HG03354 (cell line): ENCODE measurements at regions not wholly inside any gene's neighbourhood (a gene's known extent, or its start where the extent isn't known, plus 50 kb on each side); places are given as distances from the start of the nearest gene placed in this dataset.

Source experiments
- ATAC-seq: cut with Tn5 transposase; IDR thresholded peaks from one replicate; pipeline ENCODE4 v1.9.1; 2021; ENCODE audit warnings: mild to moderate bottlenecking; ENCODE audit not compliant: unreplicated experiment, poor library complexity, severe bottlenecking

DNA sequence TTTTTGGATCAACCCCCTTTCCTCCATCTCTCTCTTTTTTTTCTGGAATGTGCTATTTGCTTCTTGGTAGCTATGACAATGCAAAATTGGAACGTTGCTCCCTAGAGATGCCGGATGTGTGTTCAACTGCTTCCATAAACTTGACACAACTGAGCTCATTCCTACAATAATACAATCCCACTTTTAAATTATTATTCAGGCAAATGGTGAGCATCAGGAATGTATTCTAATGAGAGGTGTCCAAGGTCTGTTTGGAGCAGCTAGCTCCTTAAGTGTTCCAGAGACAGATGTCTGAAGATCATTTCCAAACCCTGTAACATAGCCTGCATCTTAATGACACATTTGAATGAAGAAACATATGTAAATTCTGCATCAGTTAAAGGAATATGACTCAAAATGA lies 518.4 kb downstream of the TAF11L14 start:
- no peak for ATAC-seq

DNA sequence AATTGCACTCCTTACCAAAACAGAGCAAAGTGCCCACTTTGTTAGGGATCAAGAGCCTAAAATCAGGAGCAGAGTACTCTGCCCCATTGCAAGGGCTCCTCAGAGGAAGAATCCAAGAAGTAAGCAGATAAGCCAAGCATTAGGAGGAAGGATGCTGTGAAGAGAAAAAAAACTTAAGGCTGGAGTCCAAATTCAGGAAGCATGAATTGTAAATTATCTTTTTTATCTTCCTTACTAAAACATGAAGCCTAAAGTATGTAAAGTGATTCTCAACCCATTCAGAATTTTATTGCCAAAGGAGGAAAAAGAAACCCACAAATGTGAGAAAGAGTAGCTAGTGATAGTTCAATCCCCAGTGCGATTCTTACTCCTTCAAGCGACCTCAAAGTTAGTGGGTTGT lies 523.9 kb downstream of the TAF11L14 start:
- no peak for ATAC-seq

DNA sequence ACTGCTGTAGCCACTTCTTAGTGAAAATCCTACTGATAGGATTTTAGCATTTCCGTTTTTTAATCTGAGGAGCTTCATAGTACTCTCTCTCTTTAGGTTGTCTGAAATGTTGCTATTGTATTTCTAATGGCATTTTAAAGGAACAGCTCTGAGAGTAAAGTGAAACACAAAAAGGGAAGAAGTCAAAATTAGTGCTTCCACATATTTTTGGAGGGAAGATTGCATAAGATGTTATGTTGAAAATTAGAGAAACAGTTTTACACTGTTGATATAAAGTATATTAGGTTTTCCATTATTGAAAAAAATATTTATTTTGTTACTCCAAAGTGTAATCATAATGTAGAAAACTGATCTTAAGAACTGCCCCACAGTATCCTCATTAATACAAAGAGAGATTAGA lies 525.1 kb downstream of the TAF11L14 start:
- ATAC-seq, result no peak

DNA sequence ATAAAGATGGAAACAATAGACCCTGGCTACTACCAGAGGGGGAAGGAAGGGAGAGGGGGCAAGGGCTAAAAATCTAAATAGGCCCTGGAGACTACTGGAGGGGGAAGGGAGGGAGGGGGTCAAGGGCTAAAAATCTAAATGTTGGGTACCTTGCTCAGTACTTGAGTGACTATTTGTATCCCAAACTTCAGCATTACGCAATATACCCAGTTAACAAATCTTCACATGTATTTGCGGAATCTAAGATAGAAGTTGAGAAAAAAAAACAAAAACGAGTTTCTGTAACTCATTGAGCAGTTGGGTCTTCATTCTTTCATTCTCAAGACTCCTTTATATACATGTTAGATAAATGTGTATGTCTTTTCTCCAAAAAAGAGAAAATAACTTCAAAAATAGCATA lies 537.4 kb downstream of the TAF11L14 start:
- no peak for ATAC-seq

- no peak for ATAC-seq
Observed at GRCh38 chr5:18179579-18179978, 545.3 kb downstream of the TAF11L14 start.

GRCh38 chr5:18181575-18181974 lies 547.3 kb downstream of the TAF11L14 start:
- no peak for ATAC-seq

- ATAC-seq, result no peak
Observed at GRCh38 chr5:18195910-18196309, 561.6 kb downstream of the TAF11L14 start.

- ATAC-seq, result no peak
Observed at GRCh38 chr5:18197734-18198133, 563.5 kb downstream of the TAF11L14 start.

- ATAC-seq, result no peak
Observed at GRCh38 chr5:18202164-18202563, 567.9 kb downstream of the TAF11L14 start.

GRCh38 chr5:18203296-18203695 lies 569.0 kb downstream of the TAF11L14 start:
- ATAC-seq, result no peak

DNA sequence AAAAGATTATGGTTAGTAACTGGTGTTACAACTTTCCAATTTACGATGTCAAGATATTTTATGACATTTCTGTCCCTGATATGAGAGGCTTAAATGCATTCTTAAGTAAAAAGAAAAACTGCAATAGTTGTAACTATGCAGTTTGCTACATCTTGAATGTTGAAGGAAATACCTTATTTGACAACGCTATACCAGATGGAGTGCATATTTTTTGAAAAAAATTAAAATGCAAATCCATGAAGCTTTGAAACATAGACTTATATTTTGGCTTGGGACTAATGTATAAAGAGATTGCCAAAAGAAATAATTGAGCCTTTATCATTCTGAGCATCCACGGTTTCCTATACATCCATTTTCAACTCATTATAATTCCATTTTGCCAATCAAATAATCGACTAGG lies 579.4 kb downstream of the TAF11L14 start:
- no peak for ATAC-seq

GRCh38 chr5:18216016-18216415 lies 581.8 kb downstream of the TAF11L14 start:
- ATAC-seq, result no peak

- no peak for ATAC-seq
Observed at GRCh38 chr5:18216729-18217128, 582.5 kb downstream of the TAF11L14 start.

DNA sequence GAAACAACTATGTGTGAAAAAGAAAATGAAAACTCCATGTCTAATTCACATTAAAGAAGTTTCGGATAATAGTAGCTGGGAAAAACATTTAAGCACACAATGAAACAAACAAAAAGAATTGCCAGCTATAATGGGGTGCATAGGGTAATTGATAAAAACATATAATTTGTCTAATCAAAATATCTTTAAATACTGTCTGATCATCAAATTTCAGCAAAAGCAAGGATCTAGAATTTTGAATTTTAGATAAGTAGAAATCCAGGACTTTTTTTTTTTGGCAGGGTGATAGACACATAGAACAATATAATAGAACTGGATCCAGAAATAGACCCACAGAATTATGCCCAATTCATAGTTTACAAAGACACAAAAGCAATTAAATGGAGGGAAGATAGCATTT lies 585.0 kb downstream of the TAF11L14 start:
- ATAC-seq, result no peak

- ATAC-seq, result no peak
Observed at GRCh38 chr5:18220631-18221030, 586.4 kb downstream of the TAF11L14 start.

DNA sequence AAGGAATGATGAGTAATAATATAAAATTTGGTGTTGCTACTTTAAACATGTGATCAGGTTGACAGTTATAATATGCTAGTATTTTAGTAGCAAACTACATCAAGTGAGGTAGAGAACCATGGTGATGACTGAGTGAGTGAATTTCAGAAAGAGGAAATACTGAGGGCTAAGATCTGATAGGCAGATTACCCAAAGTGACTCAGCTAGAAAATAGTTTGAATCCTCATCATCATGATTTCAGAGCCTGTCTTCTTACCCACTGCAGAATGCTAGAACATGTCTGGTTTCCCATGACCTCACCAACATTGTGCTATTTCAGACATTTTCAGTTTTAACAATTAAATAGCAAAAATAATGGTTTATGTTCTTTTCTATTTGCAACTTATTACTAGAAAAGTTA lies 602.1 kb downstream of the TAF11L14 start:
- no peak for ATAC-seq

DNA sequence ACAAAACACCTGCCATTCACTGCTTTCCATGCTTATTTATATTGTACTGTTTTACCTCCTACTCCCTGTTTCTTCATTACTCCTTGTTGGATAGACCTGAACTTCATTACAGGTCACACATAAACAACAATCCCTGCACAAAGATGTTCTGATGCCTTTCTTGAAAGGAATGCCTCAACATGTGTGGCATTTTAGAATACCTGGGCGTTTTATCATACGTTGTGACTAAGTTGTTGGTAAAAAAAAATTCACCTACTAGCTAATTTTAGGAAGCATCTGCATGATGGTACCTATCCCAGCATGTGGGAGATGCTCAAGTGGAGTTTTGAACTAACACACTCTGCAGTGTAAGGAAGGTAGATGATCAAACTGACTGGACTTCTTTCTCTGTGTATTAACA lies 604.1 kb downstream of the TAF11L14 start:
- no peak for ATAC-seq

DNA sequence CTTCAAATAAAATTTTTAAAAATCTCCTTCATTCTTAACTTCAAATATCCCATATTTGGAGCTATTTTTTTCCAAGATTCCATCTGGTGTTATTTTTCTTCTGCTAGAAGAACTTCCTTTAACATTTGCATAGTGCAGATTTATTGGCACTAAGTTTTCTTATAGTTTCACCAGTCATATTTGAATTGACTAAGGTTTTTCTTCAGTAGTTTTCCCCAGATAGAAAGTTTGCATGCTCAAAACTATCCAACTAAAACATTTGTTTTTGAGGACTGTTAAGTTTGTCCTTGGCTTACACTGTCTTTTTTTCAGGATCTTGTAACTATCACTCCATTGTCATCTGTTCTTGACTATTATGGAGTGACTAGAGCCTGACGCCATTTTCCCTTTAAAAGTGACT lies 606.7 kb downstream of the TAF11L14 start:
- no peak for ATAC-seq

DNA sequence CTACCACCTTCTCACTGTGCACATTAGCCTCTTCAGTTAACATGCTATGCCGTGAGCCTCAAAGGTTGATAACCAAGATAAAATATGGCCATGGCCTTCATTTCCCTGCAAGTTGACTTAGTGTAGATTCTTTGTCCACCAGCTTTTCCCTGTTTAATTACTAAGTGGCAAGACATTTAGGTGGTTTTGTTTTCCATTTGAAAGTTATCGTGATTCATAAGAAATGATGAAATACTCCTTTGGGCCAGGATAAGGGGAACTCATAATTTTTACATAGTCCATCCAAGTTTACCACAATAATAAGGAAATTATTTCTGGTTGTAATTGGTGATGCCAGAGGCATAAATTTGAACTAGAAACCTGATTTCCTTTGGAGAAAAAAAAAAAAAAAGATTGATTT lies 609.6 kb downstream of the TAF11L14 start:
- no peak for ATAC-seq

GRCh38 chr5:18244309-18244708 lies 610.0 kb downstream of the TAF11L14 start:
- no peak for ATAC-seq

- ATAC-seq, result no peak
Observed at GRCh38 chr5:18252559-18252958, 618.3 kb downstream of the TAF11L14 start.

DNA sequence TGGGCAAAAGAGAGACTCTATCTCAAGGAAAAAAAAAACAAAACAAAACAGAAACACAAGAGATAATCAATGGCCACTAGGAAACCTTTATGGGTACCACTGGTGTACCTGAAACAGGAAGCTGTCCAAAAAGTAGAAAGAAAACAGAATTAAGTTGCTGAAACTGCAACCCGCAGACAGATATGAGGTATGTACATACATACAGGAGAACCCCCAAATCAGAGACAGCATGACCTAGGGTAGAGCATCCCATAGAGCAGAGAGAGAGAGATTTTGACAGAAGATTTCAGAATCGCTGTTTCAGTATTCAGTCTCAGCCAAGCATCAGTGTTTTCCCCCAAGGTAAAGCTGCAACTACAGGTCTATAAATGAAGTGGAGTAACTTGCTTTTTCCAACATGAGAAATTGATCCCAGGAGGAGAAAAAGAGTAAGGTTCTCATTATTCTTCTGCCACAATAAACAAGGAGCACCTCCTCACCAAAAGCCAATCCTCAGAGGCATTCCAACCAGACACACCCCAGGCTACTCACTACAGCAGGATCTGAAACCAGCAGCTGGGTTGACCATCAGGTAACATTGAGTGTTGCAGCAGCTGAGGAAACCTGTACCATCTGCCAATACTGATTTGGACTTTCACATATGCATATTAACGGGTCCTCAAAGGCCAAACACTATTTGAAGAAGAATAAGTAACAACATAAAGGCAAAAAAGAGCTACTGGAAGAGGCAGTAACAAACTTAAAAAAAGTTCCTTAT lies 630.0 kb downstream of the TAF11L14 start:
- no peak for ATAC-seq
